ENCODE measurements at regions not wholly inside any gene's neighbourhood (a gene's known extent, or its start where the extent isn't known, plus 50 kb on each side); places are given as distances from the start of the nearest gene placed in this dataset.
"Not testable (repeated sequence)": the region's sequence is repeated elsewhere in the genome, so short reads cannot be mapped to it uniquely, and the experiment has no call there.

DNA sequence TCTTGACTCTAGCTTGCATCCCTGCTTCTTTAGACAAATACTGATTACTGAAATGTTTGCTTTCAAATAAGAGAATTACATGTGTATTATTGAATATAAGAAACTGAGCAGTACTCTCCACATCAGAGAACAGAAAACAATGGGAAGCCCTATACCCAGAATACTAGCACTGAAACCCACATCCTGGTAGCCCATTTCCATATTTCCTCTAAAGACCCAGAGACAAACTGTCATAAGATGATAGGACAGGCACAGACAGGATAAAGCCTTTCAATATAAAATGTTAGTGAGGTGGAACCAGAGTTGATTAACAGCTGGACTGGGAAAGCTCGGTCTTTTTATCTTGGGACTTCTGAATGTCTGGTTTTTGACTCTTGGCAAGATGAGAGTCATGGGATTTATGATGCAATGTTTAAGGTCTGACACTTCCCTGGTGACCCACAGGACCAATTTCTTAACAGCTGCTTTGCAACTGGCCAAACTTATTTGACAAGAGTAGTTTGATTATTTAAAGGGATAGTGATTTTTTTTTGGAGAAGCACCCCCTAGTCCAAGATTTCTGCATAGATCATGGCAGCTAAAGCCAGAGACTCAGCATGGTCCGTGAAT is 166.9 kb upstream of the ATXN7L3B start:
- no peak for DNase-seq

DNA sequence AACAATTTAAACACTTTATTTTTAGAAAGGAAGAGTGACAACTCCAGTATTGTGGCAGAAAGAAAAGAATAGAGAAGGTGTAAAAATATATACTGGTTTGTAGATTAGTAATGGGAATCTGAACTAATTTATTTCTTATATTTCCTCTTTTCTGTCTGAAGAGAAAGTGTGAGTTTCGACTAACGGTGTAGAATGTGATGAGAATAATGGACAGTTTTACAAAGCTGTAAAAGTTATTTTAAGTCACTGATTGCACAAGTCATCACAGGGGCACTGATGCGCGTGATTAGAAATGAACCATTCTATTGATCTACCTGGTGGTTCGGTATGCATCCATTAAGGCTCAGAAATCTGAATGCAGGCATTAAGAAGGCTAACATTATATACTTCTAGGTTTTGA is 158.5 kb upstream of the ATXN7L3B start:
- DNase-seq: no peak

DNA sequence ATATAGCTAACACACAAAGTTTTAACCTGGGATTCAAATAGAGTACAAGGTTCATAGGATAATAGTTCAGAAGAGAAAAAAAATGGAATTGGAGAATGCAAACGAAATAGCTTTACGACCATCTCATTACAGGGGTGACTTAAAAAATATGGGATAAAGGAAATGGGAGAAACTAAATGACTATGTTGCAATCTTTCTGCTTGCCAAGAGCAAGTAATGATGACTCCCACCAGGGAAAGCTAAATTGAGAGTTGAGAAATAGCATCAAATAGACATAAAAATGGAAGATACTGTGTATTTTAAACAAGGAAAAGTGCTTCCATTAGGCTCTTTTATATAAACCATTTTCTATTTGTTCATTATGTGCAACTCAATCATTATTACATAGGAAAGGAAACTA is 155.7 kb upstream of the ATXN7L3B start:
- peak; percentile 15 to 30 for DNase-seq

DNA sequence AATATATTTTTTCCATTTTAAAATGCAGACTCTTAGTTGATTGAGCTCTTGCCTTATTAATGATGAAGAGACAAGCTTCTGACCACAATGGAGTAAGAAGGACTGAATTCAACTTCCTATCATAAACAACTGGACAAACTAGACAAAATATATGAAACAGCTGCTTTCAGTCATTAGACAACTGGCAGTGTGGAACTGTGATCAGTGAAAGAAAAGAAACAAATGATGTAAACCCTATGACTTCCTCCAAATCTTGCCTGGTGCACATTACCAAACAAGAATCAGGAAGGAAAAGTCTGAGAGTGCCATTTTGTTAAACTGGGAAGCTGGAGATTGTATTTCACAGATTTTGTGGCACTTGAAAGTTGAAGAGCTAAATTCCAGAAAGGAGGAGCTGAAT is 154.7 kb upstream of the ATXN7L3B start:
- DNase-seq: peak; percentile 9 to 13

DNA sequence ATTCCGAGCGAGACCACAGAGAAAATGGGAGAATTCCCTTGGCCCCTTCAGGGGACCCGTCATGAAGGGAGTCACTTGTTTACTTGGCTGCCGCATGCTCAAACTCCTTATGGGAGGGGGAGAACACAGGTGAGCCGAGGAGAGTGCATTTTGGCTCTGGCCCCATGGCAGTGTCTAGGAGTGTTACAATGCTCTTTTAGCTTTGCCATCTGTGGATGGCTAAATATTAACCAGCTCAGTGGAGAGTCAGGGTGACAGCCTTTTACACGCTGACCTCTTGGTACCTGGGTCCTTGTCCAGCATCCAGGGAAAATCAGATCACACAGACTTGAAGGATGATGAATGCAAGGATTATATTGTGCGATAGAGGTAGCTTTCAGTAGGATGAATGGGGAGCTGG is 146.4 kb upstream of the ATXN7L3B start:
- no peak for DNase-seq

DNA sequence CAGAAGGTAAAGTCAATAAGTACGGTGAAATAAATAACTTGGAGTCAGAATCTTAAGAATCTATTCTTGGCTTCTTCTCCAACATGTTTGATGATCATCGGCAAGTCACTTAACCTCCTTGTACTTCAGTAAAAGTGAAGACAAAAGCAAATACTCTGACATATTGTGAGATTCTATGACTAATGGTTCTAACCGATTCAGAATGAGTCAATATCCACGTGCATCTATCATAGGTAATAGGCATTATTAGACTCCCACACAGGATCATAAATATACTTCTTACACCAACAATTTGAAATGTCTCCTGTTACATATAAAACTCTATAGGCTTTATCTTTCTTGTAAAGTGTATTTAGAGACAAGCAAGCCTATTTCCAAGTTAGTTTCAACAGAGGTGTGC is 144.4 kb upstream of the ATXN7L3B start:
- no peak for DNase-seq

DNA sequence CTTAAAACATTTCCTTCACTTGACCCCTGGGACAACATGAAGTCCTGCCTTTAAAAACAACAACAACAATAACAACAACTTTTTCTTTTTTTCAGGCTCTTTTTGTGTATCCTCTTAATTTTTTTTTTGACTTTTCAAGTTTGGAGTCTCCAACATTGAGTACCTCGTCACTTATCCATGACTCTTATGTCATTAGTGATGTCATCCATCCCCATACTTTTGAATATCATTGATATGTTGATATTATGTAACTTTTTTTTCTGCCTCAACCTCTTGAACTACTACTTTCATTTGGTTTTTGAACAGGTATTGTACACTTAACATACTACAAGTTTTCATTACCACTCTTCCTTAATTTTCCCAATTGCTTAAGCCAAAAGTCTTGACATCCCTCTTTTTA is 143.0 kb upstream of the ATXN7L3B start:
- no peak for DNase-seq

DNA sequence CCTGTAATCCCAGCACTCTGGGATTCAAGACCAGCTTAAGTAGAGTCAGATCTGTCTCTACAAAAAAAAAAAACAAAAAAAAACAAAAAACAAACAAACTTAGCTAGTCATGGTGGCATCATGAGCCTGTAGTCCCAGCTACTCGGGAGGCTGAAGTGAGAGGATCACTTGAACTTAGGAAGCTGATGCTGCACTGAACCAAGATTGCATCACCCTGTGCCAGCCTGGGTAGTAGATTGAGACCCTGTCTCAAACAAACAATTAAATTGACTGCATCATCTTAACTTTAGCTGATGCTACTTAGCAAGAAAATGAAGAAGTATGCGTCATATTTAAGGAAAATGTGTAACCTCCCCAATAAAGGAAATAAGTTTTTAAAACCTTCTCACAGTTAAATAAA is 136.6 kb upstream of the ATXN7L3B start:
- DNase-seq: no peak

DNA sequence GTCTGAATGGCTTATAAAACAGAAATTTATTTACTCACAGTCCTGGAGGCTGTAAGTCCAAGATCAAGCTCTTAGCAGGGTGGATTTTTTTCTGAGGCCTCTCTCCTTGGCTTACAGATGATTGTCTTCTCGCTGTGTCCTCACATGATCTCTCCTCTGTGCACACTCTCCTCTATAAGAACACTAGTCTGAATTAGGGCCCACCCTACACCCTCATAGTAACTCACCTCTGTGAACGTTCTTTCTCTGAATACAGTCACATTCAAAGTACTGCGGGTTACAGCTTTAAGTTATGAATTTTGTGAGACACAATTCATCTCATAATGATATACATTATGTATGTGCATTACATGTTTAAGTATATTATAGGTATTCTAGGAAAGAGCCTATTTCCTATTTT is 135.7 kb upstream of the ATXN7L3B start:
- no peak for DNase-seq

DNA sequence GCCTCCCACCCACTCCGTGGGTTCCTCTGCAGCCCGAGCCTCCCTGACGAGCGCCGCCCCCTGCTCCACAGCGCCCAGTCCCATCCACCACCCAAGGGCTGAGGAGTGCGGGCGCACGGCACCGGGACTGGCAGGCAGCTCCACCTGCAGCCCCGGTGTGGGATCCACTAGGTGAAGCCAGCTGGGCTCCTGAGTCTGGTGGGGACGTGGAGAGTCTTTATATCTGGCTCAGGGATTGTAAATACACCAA is 134.5 kb upstream of the ATXN7L3B start:
- not testable (repeated sequence) for DNase-seq

DNA sequence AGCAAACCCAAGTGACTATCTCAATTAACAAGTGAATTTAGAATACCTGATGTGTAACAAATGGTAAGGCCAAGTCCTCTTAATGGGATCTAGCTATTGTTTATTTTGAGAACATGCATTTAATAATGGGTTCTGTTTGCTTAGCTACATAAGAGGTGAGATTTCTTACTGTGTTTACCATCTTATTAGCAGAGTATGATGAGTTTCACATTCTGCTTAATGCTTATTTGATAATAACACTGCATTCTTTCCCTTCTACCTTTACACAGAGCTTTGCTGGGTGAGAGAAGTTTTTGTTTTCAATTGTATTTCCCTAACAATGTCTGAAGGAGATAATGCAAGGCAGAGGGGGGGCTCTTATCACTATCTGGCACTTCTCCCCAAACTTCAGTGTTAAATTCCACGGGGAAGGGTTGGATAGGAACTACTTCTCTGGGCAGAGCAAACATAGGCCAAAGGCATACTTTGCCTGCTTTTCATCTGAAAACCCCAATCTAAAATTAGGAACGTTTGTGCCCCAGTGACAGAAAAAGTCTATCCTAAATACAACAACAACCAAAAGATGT is 129.0 kb upstream of the ATXN7L3B start:
- DNase-seq: no peak

DNA sequence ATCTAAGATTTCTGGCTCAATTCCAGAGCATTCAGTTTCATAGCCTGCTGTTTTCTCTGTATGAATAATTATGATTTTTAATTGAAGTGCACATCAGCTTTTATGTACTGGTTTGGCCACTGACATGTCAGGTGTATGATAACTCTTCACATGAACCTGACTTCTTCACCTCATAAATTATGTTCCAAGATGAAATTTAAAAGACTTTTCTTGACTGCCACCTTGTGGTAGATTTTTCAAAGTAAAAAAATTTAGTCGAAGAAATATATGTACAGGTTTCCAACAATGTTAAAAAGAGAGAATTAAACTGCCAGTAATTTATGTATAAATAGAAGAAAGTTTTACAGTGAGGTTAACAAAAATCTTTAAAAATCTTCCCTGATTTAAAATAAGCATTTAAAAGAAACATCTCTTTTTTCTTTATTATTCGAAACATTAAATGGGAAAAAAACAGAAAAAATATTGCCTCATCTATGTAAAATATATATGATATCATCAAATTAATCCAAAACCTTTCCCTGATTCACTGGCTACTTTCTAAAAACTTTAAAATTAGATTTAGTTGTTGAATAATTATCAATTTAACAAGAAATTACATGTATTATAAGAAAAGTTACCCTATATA is 124.9 kb upstream of the ATXN7L3B start:
- DNase-seq: peak in 1 of 2 donors; percentile 3

DNA sequence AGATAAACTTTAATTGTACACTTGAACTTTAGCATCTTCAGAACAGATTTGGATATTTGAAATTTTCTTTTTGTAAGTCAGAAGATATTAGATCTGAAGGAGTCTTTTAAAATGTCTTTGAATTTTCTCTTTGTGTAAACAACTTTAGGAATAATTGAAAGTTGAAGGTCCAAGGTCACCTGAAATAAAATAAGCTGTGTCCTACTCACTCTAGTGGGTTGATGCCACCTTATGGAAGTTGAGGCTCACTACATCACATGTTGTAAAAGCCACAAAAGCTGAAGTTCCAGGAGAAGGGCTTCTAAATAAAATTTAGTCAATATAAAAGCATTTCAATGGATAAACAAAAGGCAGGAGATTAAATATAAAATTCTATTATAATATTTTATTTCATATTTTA is 122.0 kb upstream of the ATXN7L3B start:
- DNase-seq: no peak

DNA sequence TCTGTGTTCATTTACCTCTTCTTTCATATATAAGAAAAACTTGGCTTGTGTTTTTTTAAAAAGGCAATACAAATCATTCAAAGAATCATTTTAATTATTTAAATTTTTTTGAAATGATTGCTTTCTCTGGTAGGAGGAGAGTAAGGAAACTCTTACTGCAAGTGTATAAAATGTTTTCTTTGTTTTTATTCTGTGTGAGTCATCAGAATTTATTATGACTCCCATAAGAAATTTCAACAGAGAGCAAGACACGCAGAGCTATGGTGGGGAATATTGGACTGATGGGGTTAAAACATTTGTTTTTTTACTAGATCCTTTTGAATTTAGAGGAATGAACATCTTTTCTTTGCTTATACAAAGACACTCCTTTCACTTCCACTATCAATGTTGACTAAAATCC is 119.1 kb upstream of the ATXN7L3B start:
- DNase-seq: no peak

DNA sequence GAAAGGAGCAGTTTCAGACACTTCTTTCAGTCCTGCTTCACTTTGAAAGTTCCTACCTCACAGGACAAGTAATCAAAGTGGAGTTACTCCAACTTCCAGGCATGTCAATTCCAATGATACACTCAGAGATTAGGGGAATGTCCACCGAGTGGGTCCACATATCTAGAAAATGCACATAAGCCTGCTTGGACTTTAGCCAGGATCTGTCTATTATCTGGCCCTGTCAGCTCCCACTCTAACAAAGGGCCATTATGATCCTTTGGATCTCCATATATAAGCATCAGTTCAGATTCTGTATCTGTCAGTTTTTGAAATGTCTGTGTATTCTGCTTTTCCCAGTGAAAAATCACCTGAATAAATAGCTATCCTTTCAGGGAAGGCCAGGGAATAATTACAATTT is 112.9 kb upstream of the ATXN7L3B start:
- no peak for DNase-seq

DNA sequence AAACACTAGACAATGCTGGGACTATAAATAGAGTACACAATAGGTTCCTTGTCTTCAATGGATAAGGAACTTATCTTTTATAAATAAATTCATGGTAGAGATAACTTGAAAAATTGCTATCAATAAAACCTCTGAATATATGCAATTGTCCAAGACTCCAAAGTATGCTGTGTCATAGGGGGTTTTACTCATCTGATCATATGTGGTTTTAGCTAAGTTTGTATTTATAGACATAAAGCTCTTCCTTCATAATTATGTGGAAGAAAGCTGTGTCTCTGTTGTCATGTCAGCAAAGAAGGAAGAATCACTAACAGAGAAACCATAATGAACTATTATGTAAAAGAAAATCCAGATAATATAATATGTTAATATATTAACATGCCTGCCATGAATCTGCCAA is 111.5 kb upstream of the ATXN7L3B start:
- no peak for DNase-seq

DNA sequence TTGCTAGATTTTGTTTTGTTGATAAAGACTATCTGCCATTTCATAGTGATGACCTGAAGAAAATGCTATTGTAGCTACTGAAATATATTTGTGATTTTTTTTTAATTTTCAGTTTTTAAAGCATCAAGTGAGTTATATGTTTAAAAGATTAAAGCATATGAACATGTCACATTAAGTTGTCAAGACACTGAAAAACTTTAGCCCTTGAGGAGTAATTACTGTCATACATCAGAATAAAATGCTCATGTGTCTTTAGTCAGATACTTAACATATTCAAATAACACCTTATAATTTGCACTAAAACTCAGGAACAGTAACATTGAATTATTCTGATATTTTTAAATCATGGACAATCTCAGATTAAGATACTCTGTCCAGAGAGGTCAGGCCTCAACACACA is 108.1 kb upstream of the ATXN7L3B start:
- DNase-seq: no peak

DNA sequence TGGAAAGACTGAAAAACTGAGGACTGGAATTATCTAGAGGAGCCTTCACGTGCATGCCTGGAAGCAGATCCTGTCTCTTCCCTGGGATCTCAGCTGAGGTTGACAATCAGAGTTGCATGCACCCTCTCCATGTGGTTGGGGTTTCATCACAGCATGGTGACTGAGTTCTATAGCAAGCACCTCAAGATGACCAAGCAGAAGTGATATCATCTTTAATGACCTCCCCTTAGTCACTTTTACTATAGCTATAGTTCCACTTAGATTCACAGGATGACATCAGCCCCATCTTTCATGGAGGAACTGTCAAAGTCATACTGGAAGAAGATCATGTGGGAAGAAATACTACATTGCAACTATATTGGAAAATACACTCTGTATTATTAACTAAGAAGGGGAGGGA is 105.8 kb upstream of the ATXN7L3B start:
- no peak for DNase-seq

DNA sequence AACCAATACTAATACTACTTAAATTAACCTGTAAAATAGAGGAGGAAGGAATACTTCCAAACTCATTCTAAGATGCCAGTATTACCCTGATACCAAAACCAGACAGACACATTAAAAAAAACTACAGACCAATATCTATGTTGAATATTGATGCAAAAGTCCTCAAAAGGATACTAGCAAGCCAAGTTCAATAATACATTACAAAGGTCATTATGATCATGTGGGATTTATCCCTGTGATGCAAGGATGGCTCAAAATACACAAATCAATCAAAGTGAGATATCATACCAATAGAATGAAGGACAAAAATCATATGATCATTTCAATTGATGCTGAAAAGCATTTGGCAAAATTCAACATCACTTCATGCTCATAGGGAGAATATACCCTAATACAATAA is 97.2 kb upstream of the ATXN7L3B start:
- no peak for DNase-seq

DNA sequence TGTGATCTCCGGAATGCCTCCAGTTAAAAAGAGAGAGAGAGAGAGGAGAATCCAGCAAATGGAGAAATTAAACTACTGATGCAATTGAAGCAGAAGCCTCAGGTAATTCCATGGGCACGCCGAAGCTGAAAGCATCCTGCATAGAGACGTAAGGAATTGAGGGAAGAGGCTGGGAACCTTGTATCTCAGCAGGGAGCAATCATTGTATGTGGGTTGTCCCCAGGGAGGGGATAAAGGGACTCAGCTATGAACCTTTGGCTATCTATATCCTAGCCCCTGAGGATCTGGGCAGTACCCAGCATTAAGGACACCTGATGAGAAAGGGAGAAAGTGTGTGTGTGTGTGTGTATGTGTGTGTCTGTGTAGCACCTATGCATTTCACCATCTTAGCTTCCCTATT is 95.8 kb upstream of the ATXN7L3B start:
- no peak for DNase-seq

DNA sequence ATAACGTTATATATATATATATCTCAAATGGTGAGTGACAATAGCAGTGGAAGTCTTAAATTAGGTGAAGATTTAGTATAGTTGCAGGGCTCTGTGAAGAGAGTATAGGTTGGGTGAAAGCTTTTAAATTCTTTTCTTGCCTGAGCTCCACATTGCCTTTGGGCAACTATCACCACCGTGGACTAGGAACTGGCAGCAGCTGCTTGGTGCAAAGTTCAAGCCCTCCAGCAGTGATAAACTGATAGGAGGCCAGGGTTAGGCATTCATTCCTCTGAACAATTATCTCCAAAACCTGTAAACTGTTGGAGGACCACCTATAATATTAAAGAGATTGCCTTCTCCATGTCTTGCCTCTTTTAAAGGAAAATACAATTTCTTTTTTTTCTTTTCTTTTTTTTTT is 91.2 kb upstream of the ATXN7L3B start:
- no peak for DNase-seq

DNA sequence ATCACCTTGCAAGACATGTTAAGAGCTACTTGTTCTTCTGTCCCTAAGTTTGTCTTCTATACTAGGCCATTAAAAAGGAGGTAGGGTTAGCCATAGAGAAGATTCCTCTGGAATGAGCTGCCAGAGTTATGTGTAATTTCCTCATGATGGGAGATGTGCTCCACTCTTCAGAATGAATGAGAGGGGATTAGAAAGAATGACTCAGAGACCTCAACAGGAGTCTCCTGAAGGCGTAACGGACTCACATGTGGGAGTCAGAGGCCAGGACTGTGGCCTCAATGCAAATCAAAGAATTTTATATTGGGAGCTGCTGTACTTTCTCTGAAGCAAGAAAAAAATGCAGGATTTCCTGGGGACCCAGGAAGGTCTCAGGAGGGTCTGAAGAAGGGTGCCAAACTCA is 87.8 kb upstream of the ATXN7L3B start:
- DNase-seq: no peak

DNA sequence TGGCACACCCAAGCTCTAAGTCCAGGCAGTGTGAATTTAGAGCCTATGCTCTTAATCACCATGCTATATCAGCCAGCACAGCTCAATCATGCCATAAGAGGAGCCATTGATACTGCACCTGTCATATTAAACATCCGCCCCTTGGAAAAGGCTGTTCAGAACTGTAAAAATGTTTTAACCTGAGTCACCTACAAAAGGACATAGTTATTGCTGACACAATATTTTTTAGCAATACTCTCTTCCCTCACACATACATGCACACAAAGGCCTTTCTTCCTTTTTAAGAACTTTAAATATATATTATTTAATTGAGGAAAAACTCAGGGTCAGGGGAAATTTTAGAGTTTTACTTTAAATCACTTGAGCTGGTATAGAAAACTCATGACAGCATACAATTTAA is 83.5 kb upstream of the ATXN7L3B start:
- DNase-seq: no peak

DNA sequence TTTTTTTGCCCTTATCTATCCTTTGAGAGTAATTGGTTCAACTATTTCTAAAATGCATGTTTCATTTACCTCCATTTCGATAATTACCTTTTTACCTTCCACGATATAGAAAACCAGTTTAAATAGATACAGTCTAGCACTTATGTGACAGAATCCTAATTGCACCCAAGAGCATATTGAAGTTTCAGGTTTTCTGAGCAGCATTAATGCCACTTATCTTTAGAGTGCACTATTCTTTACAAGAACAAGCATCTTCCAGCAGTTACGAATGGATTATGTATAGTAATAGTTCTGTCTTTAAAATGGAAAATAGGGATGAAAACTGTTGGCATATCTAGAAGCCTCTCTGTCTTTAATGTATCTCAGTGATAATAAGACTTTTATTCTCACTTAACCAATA is 82.2 kb upstream of the ATXN7L3B start:
- DNase-seq: no peak
